Fibroblast of skin of abdomen (primary cell): ENCODE measurements at regions not wholly inside any gene's neighbourhood (a gene's known extent, or its start where the extent isn't known, plus 50 kb on each side); places are given as distances from the start of the nearest gene placed in this dataset.

Source experiments
- DNase-seq: peaks from one replicate; pipeline ENCODE4 v3.0.0-alpha.2; 2013

DNA sequence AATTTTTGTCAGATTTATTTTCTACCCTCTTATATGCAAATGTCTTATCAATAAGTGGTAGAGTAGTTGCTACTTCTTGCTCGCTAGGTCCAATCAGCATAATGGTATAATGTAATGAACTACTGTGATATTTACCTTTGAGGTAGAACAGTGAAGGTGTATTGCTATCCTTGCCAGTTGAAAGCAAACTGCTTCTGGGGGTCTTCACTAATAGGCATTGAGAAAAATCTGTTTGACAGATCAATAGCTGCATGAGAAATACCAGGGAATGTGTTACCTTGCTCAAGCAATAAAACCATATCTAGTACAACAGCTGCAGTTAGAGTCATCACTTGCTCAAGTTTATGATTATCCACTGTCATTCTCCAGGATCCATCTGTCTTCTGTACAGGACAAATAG is 50.1 kb upstream of the EFEMP1 start:
- no peak for DNase-seq

DNA sequence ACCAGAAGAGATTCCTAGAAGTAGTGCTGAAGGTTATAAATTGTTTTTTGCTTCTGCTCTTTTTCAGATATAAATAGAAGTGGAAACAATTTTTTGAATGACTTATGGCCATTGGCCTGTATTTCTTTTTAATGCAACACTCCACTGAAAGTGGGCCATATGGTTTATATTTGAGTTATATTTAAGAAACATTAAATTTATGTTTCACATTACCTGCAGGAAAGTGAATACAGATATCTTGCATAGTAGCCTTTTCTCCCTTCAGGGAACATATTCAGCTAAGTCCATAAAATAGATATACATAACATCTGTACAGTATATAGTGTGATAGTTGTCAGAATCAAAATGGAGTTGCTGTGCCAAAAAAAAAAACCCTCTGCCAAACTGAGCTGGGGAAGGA is 53.1 kb upstream of the EFEMP1 start:
- DNase-seq: no peak

- DNase-seq: no peak
Measured at GRCh38 chr2:55985406-55985805, 61.8 kb upstream of the EFEMP1 start.

DNA sequence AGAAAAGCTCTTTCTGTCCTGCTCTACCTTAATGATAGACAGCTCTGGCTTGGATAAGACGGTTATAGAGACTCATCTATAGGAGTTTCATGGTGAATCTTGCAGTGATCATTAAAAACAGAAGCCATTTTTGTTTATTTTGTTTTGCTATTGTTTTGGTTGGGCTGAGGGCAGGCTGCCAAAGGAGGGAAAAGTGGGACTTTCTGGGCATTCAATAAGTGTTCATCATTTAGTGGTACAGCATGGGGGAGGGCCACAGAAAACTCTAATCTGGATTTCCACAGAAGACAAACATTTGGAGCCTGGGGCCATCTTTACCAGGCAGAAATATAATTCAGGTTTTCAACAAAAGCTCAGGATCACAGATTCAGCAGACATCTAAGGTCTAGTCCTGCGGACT is 62.4 kb upstream of the EFEMP1 start:
- DNase-seq: no peak

DNA sequence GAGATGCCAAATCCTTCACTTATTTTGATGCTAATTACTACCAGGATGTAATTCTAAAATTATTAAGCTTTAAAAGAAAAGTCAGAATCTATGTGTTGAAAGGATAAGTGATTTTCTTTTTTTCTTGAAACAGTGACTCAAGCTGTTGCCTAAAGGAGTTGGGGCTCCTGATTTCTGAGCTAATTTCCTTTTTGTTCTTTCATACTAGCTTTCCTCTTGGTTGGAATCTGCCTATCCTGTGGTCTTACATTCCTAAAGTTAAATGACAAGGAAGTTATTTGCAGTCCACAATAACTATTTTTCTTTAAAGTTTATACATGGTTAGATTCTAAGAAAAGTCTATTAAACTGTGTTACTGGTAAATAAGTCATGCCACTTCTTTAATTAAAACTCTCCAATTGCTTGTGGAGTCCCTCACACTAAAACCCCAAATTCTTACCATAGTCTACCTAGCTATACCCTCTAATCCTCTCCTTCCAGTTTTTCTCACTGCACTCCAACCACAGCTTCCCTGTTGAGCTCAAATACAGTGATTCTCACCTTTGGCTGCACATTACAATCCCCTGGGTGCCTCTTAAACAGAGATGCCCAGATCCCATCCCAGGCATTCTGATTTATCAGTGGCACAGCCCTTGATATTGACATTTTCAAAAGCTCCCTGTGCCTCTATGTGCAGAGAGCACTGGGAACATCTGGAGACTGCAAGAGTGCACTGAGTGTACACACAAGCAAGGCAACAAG is 63.3 kb upstream of the EFEMP1 start:
- peak; percentile 69 for DNase-seq

DNA sequence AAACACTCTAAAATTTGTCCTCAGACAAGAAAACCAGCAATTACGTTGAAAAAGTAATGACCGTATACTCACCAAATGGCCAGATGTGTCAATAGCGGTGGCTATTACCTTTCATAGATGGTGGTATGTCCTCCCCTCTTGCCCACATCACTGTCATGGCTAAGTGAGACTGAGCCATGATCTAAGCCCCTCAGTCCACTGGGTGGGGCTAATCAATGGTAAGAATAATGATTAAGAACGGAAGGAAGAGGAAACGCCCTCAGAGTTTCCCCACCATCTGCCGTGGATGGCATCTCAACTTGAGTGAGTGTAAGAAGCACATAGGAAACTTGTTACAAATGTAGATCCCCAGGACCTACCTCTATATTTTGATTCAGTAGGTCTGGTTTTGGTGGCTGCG is 65.8 kb upstream of the EFEMP1 start:
- DNase-seq: no peak

GRCh38 chr2:55992455-55992854 is 68.9 kb upstream of the EFEMP1 start:
- DNase-seq: peak; percentile 100

DNA sequence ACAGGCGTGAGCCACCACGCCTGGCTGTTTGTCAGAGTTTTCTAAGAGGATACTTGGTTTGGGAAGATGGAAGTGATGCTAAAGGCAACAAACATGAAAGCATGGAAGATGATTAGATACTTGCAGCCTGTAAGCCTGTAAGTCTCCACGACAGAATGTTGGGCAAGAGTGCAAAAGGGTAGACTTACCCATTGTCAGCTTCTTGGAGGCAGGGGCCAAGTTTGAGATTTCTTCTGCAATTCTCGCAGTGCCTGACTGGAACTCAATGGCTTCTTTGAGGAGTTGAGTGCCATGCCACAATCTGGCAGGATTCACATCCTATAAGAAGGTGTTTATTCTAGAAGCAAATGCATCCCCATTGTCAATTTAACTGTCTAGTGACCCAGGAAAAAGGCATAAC is 70.1 kb upstream of the EFEMP1 start:
- DNase-seq: no peak

- no peak for DNase-seq
Measured at GRCh38 chr2:55995211-55995610, 71.6 kb upstream of the EFEMP1 start.

DNA sequence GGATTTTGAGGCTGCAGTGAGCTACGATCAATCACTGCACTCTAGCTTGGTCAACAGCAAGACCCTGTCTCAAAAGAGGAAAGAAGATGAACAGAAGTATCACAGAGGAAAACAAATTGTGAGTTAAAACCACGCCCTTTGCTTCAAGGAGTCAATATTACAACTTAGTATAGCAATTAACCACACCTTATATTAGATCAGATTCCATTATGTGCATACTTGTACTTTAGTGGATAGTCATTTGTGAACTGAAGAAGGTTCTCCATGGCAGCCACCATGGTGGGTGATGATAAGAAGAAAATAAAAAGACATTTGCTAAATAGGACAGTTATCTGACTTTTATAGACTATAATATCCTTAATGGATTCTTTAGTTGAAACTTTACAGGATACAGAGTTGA is 72.3 kb upstream of the EFEMP1 start:
- DNase-seq: no peak

- DNase-seq: no peak
Measured at GRCh38 chr2:55999231-55999630, 75.6 kb upstream of the EFEMP1 start.

DNA sequence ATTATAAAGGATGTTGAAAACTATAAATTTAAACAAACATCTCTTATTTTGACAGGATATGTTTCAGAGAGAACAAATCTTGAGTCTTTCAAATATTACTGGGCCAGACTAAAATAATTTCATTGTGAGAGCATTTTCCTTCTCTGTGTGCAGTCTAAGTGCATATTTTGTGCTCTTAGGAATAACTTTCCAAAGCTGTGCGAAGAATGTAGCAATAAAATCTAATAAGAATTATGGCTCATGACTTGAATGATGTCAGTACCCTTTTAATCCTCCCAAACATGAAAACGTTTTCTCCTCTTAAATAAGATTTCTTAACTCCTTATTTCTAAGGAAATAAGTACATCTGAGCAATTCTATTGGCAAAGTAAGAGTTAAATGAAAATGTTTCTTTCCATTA is 76.2 kb upstream of the EFEMP1 start:
- peak; percentile 50 for DNase-seq

DNA sequence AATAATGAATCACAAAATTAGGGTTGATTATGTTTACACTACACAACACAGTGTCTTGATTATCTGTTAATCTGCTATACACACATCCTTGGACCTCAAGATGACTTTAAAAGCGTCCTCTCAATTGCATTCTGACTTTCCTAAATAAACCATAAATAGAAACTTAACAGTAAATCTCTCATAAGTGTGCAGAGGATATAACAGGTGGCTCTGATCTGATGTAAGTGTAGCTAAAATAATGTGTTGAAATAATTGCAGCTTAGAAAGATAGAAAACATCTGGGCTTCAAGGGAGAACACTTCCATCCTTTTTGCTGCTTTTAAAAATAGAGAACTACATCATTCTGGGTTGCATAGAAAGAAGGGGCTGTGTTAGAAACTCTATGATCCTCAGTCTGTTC is 78.4 kb upstream of the EFEMP1 start:
- peak; percentile 26 for DNase-seq

GRCh38 chr2:56008661-56009431 is 85.3 kb upstream of the EFEMP1 start:
- peak; percentile 87 for DNase-seq

GRCh38 chr2:56009758-56010458 is 86.3 kb upstream of the EFEMP1 start:
- peak; percentile 54 for DNase-seq

GRCh38 chr2:56011624-56012023 is 88.0 kb upstream of the EFEMP1 start:
- no peak for DNase-seq

- no peak for DNase-seq
Measured at GRCh38 chr2:56012221-56012765, 88.7 kb upstream of the EFEMP1 start.

- no peak for DNase-seq
Measured at GRCh38 chr2:56013475-56013874, 89.9 kb upstream of the EFEMP1 start.

DNA sequence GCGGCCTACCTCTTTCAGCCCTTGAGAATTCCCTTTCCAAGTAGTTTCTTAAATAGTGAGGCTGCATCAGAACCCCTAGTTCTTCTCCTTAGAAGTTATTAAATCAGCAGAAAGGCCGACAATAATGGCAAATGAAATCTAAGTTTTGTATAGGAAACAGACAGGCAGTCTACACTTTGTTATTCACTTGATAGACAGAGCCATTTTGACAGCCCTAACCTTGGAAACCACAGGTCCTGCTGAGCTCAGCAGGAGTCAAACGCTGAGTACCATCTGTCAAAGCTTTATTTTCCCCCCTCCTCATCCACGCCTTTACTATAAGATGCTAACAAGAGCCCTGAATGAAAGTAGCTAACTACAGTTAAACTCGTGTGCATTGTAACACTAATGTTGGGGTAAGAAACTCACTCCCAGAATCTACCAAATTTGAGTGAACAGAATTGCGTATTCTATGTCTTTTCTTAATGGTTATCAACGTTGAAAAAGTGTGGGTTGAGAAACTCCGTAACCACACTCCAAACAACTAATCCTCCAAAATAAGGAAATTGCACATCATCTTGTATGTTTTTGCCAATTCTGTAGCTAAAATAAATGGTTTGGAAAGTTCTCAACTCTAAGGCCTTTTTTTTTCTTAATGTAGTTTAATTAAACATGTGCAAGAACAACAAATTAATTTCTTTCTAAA is 90.6 kb upstream of the EFEMP1 start:
- DNase-seq: no peak

- no peak for DNase-seq
Measured at GRCh38 chr2:56015711-56016115, 92.1 kb upstream of the EFEMP1 start.

DNA sequence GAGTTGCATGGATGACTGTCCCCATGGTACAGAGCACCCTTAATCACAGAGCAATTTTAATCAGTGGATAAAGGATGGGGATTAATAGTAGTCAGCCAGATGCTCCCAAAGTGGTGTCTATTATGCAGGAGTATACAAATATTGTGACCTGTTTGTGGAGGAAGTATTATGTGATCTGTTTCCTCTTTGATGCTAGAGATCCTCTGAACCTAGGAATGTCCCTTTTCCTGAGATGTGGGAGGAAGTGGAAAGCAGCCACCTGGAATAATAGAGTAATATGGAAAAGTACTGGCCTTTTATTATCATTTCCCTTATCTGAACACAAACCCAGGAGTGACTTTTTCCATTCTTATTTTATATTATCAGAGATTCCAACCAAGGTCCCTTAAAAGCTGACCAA is 94.2 kb upstream of the EFEMP1 start:
- DNase-seq: no peak

DNA sequence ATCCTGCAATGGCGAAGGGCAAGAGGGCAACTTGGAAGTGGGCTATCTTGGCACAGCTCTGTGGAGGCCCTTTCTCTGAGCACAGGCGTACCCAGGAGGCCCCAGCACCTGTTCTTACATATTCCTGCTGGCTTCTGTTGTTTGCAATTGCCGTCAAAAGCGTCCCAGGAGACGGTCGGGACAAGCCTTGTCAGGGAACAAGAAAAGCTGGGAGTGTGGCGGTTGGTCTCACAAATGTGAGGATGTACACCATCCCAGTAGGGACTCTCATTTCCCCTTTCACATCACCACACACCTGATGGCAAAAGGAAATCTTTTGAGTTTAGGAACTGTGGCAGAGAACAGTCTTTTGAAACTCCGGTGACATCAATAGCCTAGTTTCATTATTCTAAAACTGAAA is 94.7 kb upstream of the EFEMP1 start:
- DNase-seq: no peak

GRCh38 chr2:56021136-56021474 is 97.5 kb upstream of the EFEMP1 start:
- DNase-seq: no peak
